Brain pericyte (primary cell): ENCODE measurements at regions not wholly inside any gene's neighbourhood (a gene's known extent, or its start where the extent isn't known, plus 50 kb on each side); places are given as distances from the start of the nearest gene placed in this dataset.

Experiments used
- DNase-seq: peaks from one replicate; pipeline ENCODE4 v3.0.0-alpha.2; 2012; ENCODE audit warnings: low read depth, low spot score

- no peak for DNase-seq
These were observed 1073.3 kb upstream of the CDH2 start for GRCh38 chr18:29250259-29250658.

GRCh38 chr18:29248805-29249204, 1071.9 kb upstream of the CDH2 start:
- DNase-seq, result no peak

- no peak for DNase-seq
These were observed 1064.3 kb upstream of the CDH2 start for GRCh38 chr18:29241199-29241598.

- DNase-seq, result no peak
These were observed 1057.8 kb upstream of the CDH2 start for GRCh38 chr18:29234751-29235150.

GRCh38 chr18:29226213-29226612, 1049.3 kb upstream of the CDH2 start:
- DNase-seq, result no peak

- no peak for DNase-seq
These were observed 1048.4 kb upstream of the CDH2 start for GRCh38 chr18:29225351-29225750.

GRCh38 chr18:29218091-29218490, 1041.2 kb upstream of the CDH2 start:
- no peak for DNase-seq

GRCh38 chr18:29217124-29217915, 1040.4 kb upstream of the CDH2 start:
- DNase-seq, result no peak

GRCh38 chr18:29198834-29199233, 1021.9 kb upstream of the CDH2 start:
- DNase-seq, result no peak

- DNase-seq, result no peak
These were observed 1019.4 kb upstream of the CDH2 start for GRCh38 chr18:29196307-29196706.

GRCh38 chr18:29191263-29191662, 1014.3 kb upstream of the CDH2 start:
- DNase-seq, result no peak

GRCh38 chr18:29188760-29189159, 1011.8 kb upstream of the CDH2 start:
- no peak for DNase-seq

- DNase-seq, result no peak
These were observed 1008.9 kb upstream of the CDH2 start for GRCh38 chr18:29185801-29186200.

- no peak for DNase-seq
These were observed 1007.7 kb upstream of the CDH2 start for GRCh38 chr18:29184654-29185053.

GRCh38 chr18:29181151-29181901, 1004.4 kb upstream of the CDH2 start:
- DNase-seq, result no peak

GRCh38 chr18:29176681-29177080, 999.8 kb upstream of the CDH2 start:
- DNase-seq, result no peak

GRCh38 chr18:29174891-29175290, 998.0 kb upstream of the CDH2 start:
- no peak for DNase-seq

- no peak for DNase-seq
These were observed 995.8 kb upstream of the CDH2 start for GRCh38 chr18:29172756-29173067.

GRCh38 chr18:29171892-29172755, 995.2 kb upstream of the CDH2 start:
- DNase-seq, result no peak

- no peak for DNase-seq
These were observed 992.7 kb upstream of the CDH2 start for GRCh38 chr18:29169599-29169998.

GRCh38 chr18:29164993-29165599, 988.2 kb upstream of the CDH2 start:
- no peak for DNase-seq
